HFF-Myc (cell line): ENCODE measurements at regions not wholly inside any gene's neighbourhood (a gene's known extent, or its start where the extent isn't known, plus 50 kb on each side); places are given as distances from the start of the nearest gene placed in this dataset.

ENCODE experiments used
- DNase-seq: peaks from one replicate; pipeline ENCODE4 v3.0.0-alpha.2; 2011; ENCODE audit warnings: low read depth; ENCODE audit errors: extremely low read depth
- H3K4me3 ChIP-seq: replicated peaks from 2 replicates; pipeline ENCODE4 v1.5.1; 2011; ENCODE audit warnings: low read depth, mild to moderate bottlenecking, control low read depth, low read length
- TF ChIP-seq, protein P1 (sequence below): IDR thresholded peaks from 2 replicates; pipeline ENCODE4 v1.5.1; 2012; ENCODE audit warnings: mild to moderate bottlenecking, low read depth, low read length, control low read depth; ENCODE audit errors: missing control alignments

DNA sequence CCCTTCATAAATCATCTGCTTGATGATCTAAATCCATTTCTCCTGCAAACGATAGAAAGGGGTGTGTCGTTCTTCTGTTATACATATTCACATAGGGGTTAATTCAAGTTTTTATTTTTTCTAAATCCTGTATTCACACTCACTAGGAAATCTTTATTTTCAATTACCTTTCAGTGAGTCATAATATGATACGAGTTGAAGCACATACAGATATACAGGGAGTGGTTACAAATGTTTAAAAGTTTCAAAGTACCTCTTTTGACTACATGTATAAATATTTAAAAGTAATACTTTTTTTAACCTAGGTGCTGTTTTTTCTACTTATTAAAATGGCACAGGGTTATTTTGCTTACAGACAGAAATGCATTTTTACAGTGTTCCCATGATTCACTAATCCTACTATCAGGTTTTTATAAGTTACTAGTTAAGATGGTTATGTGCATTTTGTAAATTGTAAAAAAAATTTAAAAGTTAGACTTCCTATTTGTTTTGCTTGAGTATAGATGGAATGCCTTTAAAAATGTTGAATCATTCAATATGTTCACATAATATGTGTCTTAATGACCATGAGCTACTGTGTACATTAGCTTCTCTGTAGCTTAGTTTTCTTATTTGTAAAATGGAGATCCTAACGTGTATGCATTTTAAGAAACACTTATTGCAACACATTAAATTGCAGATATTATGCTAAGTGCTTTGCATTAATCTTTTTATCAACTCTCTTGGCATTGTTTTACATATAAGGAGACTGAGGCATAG lies 1378.1 kb downstream of the DSC3 start:
- DNase-seq, result no peak
- no peak overlapping the region for H3K4me3 ChIP-seq
- TF ChIP-seq, protein P1, sequence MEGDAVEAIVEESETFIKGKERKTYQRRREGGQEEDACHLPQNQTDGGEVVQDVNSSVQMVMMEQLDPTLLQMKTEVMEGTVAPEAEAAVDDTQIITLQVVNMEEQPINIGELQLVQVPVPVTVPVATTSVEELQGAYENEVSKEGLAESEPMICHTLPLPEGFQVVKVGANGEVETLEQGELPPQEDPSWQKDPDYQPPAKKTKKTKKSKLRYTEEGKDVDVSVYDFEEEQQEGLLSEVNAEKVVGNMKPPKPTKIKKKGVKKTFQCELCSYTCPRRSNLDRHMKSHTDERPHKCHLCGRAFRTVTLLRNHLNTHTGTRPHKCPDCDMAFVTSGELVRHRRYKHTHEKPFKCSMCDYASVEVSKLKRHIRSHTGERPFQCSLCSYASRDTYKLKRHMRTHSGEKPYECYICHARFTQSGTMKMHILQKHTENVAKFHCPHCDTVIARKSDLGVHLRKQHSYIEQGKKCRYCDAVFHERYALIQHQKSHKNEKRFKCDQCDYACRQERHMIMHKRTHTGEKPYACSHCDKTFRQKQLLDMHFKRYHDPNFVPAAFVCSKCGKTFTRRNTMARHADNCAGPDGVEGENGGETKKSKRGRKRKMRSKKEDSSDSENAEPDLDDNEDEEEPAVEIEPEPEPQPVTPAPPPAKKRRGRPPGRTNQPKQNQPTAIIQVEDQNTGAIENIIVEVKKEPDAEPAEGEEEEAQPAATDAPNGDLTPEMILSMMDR, result no peak

DNA sequence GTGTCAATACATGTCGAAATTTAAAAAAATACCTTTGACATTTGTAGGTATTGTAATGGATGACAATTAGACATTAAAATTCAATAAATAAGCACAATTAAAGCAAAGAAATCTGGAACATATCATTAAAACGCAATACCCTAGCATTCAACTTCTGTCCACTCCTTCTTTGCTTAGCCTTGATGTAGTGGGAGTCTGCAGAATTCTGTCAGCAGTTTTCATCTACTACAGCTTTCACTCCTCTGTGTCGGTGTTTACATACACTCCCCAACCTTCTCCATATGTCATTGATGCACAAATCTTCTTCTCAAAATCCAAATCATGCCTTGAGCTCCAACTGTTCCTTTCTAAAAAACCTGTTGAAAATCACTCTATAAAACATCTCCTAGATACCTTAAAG lies 1380.6 kb downstream of the DSC3 start:
- TF ChIP-seq, protein P1, result no peak
- H3K4me3 ChIP-seq, result no peak overlapping the region
- DNase-seq, result no peak

DNA sequence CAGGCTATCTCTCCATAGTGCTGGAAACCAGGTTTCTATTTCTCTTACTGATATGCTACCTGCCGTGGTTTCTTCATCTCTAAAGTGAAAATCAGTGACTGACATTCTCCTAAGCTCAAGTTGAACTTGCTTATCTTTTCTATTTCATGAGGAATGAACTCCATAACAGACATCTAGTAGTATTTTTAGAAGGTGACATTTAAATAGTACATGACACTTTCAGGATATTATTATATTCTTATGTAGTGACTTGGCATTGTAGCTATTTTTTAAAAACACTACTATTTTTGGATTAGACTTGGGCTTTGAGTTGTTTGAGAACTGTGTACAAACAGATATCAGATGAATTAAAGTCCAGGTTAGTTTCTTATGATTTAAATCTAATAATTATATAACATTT lies 1381.8 kb downstream of the DSC3 start:
- DNase-seq, result no peak
- H3K4me3 ChIP-seq, result no peak overlapping the region
- TF ChIP-seq, protein P1, result no peak

DNA sequence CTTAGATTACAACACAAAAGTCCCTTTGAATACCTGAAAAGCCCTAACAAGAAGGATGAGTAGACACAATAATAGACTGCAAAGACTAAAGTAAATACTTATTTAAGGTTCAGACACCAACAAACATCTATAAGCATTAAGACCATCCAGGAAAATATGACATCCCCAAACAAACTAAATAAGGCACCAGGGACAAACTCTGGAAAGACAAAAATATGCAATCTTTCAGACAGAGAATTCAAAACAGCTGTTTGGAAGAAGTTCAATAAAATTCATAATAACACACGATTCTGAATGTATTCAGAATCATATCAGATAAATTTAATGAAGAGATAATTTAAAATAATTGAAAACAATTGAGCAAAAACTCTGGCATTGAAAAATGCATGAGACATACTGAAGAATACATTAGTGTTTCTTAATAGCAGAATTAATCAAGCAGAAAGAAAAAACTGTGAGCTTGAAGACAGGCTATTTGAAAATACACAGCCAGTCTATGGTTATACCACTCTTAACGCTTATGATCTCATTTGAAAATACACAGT lies 1388.8 kb downstream of the DSC3 start:
- no peak for DNase-seq
- no peak overlapping the region for H3K4me3 ChIP-seq
- TF ChIP-seq, protein P1, result no peak

DNA sequence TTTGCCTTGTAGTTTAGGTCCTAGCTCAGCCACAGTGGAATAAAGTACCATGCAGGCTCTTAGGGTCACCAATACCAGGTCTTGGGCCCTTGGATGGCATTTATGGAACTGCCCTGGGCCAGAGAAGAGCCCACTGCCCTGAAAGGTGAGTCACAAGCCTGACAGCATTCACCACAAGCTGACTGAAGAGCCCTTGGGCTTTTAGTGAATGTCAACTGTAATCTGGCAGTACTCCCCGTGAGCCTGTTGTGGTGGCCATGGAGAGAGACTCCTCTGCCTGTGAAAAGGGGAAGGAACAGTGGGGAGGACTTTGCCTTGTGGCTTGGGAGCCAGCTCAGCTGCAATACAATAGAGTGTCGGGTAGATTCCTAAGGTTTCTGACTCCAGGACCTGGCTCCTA lies 1389.7 kb downstream of the DSC3 start:
- DNase-seq, result no peak
- no peak overlapping the region for H3K4me3 ChIP-seq
- TF ChIP-seq, protein P1, result no peak

DNA sequence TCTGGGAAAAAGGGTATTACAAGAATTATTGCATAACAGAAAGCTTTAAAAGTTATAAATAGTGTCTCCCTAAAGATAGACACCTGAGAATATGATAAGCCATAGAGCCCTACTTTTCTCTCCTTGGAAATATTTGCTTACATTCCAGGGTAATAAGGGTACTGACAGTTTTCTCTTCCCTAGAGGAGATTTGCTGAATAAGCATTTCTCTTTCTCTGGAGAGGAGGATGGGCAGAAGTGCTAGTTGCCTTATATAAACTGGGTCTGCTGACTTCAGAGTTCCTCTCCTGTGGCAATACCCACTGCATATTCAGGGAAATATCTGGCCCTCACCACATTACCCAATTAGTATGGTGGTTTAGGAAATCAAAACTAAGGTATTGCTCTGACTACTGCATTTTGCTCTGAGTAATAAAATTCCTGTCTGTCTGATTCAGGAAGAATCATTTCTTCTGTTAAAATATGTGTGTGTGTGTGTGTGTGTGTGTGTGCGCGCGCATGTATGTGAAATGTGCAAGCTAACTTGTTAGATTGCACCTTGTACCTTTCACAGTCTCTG lies 1391.3 kb downstream of the DSC3 start:
- DNase-seq, result no peak
- TF ChIP-seq, protein P1, result no peak
- no peak overlapping the region for H3K4me3 ChIP-seq
